ENCODE measurements at regions not wholly inside any gene's neighbourhood (a gene's known extent, or its start where the extent isn't known, plus 50 kb on each side); places are given as distances from the start of the nearest gene placed in this dataset.

DNA sequence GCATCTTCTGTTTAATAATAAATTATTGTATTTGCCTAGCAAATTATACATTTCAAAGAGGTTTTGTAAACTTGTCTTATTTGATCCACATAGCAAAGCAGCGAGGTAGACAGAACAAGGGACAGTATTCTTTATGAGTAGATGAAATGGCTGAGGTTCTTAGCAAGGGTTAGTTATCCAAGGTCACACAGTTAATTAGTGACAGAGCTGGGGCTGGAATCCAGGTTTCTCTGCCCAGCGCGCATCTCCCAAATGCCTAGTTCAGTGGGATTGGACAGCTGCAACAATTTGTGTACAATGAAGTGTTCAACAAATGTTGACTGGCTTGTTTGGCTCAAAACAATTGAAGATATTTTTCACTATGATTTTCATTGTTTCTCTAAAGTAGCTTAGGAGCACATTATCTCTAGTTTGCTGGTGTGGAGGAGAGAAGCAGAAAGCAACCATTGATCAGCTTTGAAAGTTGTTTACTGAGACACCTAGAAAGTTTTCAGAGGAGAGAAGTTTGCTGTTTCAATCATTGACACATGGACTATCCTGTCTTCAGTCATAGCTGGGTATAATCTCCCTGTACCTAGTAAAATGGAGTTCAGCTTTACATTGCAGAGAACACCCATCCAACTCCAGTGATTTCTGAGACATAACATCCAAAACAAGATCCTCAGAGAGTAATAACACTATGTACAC is 270.6 kb downstream of the FAT3 start (continued):
- peak; percentile 75 for TF ChIP-seq POGZ (CRISPR knock-in tag; IDR thresholded peaks at IDR 0.05)
- TF ChIP-seq NR2F2 (IDR thresholded peaks at IDR 0.05; ENCODE audit: borderline replicate concordance, low read depth) = no peak
- peak; percentile 78 for TF ChIP-seq SALL1 (CRISPR knock-in tag; IDR thresholded peaks at IDR 0.05)
- TF ChIP-seq CC2D1A (CRISPR knock-in tag; IDR thresholded peaks at IDR 0.05) = no peak
- no peak for TF ChIP-seq ZNF143 (CRISPR knock-in tag; IDR thresholded peaks at IDR 0.05)
- no peak for TF ChIP-seq KDM3A (CRISPR knock-in tag; IDR thresholded peaks at IDR 0.05; ENCODE audit: low read depth)
- no peak for TF ChIP-seq ZNF430 (CRISPR knock-in tag; IDR thresholded peaks at IDR 0.05)
- TF ChIP-seq, protein P1, sequence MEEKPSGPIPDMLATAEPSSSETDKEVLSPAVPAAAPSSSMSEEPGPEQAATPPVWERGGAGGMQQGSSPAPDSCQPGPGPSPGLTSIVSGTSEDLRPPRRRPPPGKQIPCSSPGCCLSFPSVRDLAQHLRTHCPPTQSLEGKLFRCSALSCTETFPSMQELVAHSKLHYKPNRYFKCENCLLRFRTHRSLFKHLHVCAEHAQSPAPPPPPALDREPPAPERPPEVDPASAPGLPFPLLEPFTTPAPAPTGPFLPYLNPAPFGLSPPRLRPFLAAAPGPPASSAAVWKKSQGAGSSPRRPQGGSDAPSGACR (CRISPR knock-in tag; IDR thresholded peaks at IDR 0.05) = no peak
- 0 out of 4 replicates have a peak, but pooled peaks of 1 of the 2 experiments have one; percentile 11 for TF ChIP-seq KLF16 (CRISPR knock-in tag; IDR thresholded peaks at IDR 0.05)
- no peak for TF ChIP-seq CAMTA2 (CRISPR knock-in tag; IDR thresholded peaks at IDR 0.05; ENCODE audit: borderline replicate concordance)
- TF ChIP-seq, protein P2, sequence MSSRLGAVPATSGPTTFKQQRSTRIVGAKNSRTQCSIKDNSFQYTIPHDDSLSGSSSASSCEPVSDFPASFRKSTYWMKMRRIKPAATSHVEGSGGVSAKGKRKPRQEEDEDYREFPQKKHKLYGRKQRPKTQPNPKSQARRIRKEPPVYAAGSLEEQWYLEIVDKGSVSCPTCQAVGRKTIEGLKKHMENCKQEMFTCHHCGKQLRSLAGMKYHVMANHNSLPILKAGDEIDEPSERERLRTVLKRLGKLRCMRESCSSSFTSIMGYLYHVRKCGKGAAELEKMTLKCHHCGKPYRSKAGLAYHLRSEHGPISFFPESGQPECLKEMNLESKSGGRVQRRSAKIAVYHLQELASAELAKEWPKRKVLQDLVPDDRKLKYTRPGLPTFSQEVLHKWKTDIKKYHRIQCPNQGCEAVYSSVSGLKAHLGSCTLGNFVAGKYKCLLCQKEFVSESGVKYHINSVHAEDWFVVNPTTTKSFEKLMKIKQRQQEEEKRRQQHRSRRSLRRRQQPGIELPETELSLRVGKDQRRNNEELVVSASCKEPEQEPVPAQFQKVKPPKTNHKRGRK (CRISPR knock-in tag; IDR thresholded peaks at IDR 0.05) = no peak
- peak; percentile 26 for TF ChIP-seq ASH2L (IDR thresholded peaks at IDR 0.05; ENCODE audit: insufficient read length, low read depth, low read length)
- no peak for TF ChIP-seq ELF1 (CRISPR knock-in tag; IDR thresholded peaks at IDR 0.05)
- no peak for TF ChIP-seq ZNF891 (CRISPR knock-in tag; IDR thresholded peaks at IDR 0.05)
- no peak for TF ChIP-seq MZF1 (CRISPR knock-in tag; IDR thresholded peaks at IDR 0.05; ENCODE audit: borderline replicate concordance)
- peak; percentile 82 for TF ChIP-seq HNRNPUL1 (IDR thresholded peaks at IDR 0.05; ENCODE audit: low read depth, low read length)
- no peak for TF ChIP-seq DNMT1 (CRISPR knock-in tag; IDR thresholded peaks at IDR 0.05)
- TF ChIP-seq, protein P3, sequence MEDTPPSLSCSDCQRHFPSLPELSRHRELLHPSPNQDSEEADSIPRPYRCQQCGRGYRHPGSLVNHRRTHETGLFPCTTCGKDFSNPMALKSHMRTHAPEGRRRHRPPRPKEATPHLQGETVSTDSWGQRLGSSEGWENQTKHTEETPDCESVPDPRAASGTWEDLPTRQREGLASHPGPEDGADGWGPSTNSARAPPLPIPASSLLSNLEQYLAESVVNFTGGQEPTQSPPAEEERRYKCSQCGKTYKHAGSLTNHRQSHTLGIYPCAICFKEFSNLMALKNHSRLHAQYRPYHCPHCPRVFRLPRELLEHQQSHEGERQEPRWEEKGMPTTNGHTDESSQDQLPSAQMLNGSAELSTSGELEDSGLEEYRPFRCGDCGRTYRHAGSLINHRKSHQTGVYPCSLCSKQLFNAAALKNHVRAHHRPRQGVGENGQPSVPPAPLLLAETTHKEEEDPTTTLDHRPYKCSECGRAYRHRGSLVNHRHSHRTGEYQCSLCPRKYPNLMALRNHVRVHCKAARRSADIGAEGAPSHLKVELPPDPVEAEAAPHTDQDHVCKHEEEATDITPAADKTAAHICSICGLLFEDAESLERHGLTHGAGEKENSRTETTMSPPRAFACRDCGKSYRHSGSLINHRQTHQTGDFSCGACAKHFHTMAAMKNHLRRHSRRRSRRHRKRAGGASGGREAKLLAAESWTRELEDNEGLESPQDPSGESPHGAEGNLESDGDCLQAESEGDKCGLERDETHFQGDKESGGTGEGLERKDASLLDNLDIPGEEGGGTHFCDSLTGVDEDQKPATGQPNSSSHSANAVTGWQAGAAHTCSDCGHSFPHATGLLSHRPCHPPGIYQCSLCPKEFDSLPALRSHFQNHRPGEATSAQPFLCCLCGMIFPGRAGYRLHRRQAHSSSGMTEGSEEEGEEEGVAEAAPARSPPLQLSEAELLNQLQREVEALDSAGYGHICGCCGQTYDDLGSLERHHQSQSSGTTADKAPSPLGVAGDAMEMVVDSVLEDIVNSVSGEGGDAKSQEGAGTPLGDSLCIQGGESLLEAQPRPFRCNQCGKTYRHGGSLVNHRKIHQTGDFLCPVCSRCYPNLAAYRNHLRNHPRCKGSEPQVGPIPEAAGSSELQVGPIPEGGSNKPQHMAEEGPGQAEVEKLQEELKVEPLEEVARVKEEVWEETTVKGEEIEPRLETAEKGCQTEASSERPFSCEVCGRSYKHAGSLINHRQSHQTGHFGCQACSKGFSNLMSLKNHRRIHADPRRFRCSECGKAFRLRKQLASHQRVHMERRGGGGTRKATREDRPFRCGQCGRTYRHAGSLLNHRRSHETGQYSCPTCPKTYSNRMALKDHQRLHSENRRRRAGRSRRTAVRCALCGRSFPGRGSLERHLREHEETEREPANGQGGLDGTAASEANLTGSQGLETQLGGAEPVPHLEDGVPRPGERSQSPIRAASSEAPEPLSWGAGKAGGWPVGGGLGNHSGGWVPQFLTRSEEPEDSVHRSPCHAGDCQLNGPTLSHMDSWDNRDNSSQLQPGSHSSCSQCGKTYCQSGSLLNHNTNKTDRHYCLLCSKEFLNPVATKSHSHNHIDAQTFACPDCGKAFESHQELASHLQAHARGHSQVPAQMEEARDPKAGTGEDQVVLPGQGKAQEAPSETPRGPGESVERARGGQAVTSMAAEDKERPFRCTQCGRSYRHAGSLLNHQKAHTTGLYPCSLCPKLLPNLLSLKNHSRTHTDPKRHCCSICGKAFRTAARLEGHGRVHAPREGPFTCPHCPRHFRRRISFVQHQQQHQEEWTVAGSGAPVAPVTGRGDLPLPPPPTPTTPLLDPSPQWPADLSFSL (CRISPR knock-in tag; IDR thresholded peaks at IDR 0.05) = 0 out of 2 replicates have a peak, but pooled peaks have one; percentile 14
- TF ChIP-seq ISL2 (CRISPR knock-in tag; IDR thresholded peaks at IDR 0.05) = peak; percentile 49; the same call in 1 of the 2 replicates
- TF ChIP-seq NR2C2 (CRISPR knock-in tag; IDR thresholded peaks at IDR 0.05; ENCODE audit: borderline replicate concordance) = no peak
- no peak for TF ChIP-seq ZNF44 (CRISPR knock-in tag; IDR thresholded peaks at IDR 0.05)
- TF ChIP-seq KLF12 (CRISPR knock-in tag; IDR thresholded peaks at IDR 0.05; ENCODE audit: borderline replicate concordance) = no peak
- TF ChIP-seq ZNF598 (CRISPR knock-in tag; IDR thresholded peaks at IDR 0.05; ENCODE audit: borderline replicate concordance) = no peak
- no peak for TF ChIP-seq DMAP1 (CRISPR knock-in tag; IDR thresholded peaks at IDR 0.05)
